ENCODE measurements at regions not wholly inside any gene's neighbourhood (a gene's known extent, or its start where the extent isn't known, plus 50 kb on each side); places are given as distances from the start of the nearest gene placed in this dataset.

- TF ChIP-seq CTCF (IDR thresholded peaks at IDR 0.05; ENCODE audit: low read depth, low read length) = no peak
- Histone ChIP-seq H3K27me3 (ENCODE audit: insufficient read depth, low read depth, severe bottlenecking) (no peaks in the 10 kb centered on the region), H3K36me3 (no peaks in the 10 kb centered on the region), H3K9me3 (ENCODE audit: severe bottlenecking) (no peaks in the 10 kb centered on the region), H3K27ac (no peak overlapping the region), H3K4me3 (ENCODE audit: low read depth, low read length) (no peak overlapping the region)
- DNase-seq = no peak
These were observed 84.0 kb upstream of the USP25 start for GRCh38 chr21:15645830-15646229.

GRCh38 chr21:15650735-15651134 is 79.0 kb upstream of the USP25 start:
- Histone ChIP-seq H3K9me3 (ENCODE audit: severe bottlenecking) (no peaks in the 10 kb centered on the region), H3K36me3 (no peaks in the 10 kb centered on the region), H3K27me3 (ENCODE audit: insufficient read depth, low read depth, severe bottlenecking) (no peaks in the 10 kb centered on the region), H3K27ac (no peak overlapping the region), H3K4me3 (ENCODE audit: low read depth, low read length) (no peak overlapping the region)
- no peak for DNase-seq
- no peak for TF ChIP-seq CTCF (IDR thresholded peaks at IDR 0.05; ENCODE audit: low read depth, low read length)

- no peak for TF ChIP-seq CTCF (IDR thresholded peaks at IDR 0.05; ENCODE audit: low read depth, low read length)
- H3K4me3 ChIP-seq (ENCODE audit: low read depth, low read length) = no peak overlapping the region
- H3K9me3 ChIP-seq (ENCODE audit: severe bottlenecking) = no peaks in the 10 kb centered on the region
- H3K36me3 ChIP-seq = no peaks in the 10 kb centered on the region
- H3K27me3 ChIP-seq (ENCODE audit: insufficient read depth, low read depth, severe bottlenecking) = no peaks in the 10 kb centered on the region
- DNase-seq = no peak
- H3K27ac ChIP-seq = no peak overlapping the region
These were observed 78.6 kb upstream of the USP25 start for GRCh38 chr21:15651172-15651571.

- no peak for TF ChIP-seq CTCF (IDR thresholded peaks at IDR 0.05; ENCODE audit: low read depth, low read length)
- H3K27ac ChIP-seq = no peak overlapping the region
- H3K36me3 ChIP-seq = no peaks in the 10 kb centered on the region
- H3K9me3 ChIP-seq (ENCODE audit: severe bottlenecking) = no peaks in the 10 kb centered on the region
- no peaks in the 10 kb centered on the region for H3K27me3 ChIP-seq (ENCODE audit: insufficient read depth, low read depth, severe bottlenecking)
- no peak overlapping the region for H3K4me3 ChIP-seq (ENCODE audit: low read depth, low read length)
- DNase-seq = no peak
These were observed 76.1 kb upstream of the USP25 start for GRCh38 chr21:15653710-15654109.

GRCh38 chr21:15654171-15654570 is 75.6 kb upstream of the USP25 start:
- no peak for DNase-seq
- H3K27me3 ChIP-seq (ENCODE audit: insufficient read depth, low read depth, severe bottlenecking) = no peaks in the 10 kb centered on the region
- H3K4me3 ChIP-seq (ENCODE audit: low read depth, low read length) = no peak overlapping the region
- no peak overlapping the region for H3K27ac ChIP-seq
- H3K9me3 ChIP-seq (ENCODE audit: severe bottlenecking) = no peaks in the 10 kb centered on the region
- no peak for TF ChIP-seq CTCF (IDR thresholded peaks at IDR 0.05; ENCODE audit: low read depth, low read length)
- no peaks in the 10 kb centered on the region for H3K36me3 ChIP-seq

GRCh38 chr21:15659753-15660422 is 69.9 kb upstream of the USP25 start:
- no peak overlapping the region for H3K27ac ChIP-seq
- H3K27me3 ChIP-seq (ENCODE audit: insufficient read depth, low read depth, severe bottlenecking) = no peaks in the 10 kb centered on the region

More at GRCh38 chr21:15659753-15660422, 69.9 kb upstream of the USP25 start:
- no peak overlapping the region for H3K4me3 ChIP-seq (ENCODE audit: low read depth, low read length)
- H3K36me3 ChIP-seq = no peaks in the 10 kb centered on the region
- DNase-seq = no peak
- no peak for TF ChIP-seq CTCF (IDR thresholded peaks at IDR 0.05; ENCODE audit: low read depth, low read length)
- H3K9me3 ChIP-seq (ENCODE audit: severe bottlenecking) = no peaks in the 10 kb centered on the region

Data from WERI-Rb-1 (cell line).